HCT116 (cell line): ENCODE measurements at regions not wholly inside any gene's neighbourhood (a gene's known extent, or its start where the extent isn't known, plus 50 kb on each side); places are given as distances from the start of the nearest gene placed in this dataset.

Source experiments
- ATAC-seq: fragments of 200-7000 bp; cut with Tn5 transposase; 2 replicates; pipeline ENCODE4 v1.9.1; 2020; ENCODE audit warnings: mild to moderate bottlenecking, moderate library complexity
- BruUV-seq: library from RNA; stranded (reverse); fragments of 400-500 nt; replicated peaks from 2 replicates; lab custom pipeline; 2021; lab: Mats Ljungman, UMichigan
- CTCF ChIA-PET: fragments of 300-600 bp; sonication (Branson Sonifier 250); formaldehyde crosslinking; loops from one replicate; lab custom pipeline; 2021; ENCODE audit warnings: antibody characterized with exemption; lab: Charles Lee
- POLR2A ChIA-PET: fragments of 300-600, 350-600 bp; sonication (Branson Sonifier 250); formaldehyde crosslinking; loops from one replicate; lab custom pipeline; 2021; ENCODE audit warnings: antibody characterized with exemption; lab: Charles Lee
- RAD21 ChIA-PET, 2 experiments: fragments of 300-600 bp; sonication (Branson Sonifier 250); formaldehyde crosslinking; loops; one replicate each; lab custom pipeline; 2023; ENCODE audit warnings: low total read pairs in 2 of 2; ENCODE audit not compliant: uncharacterized antibody in 2 of 2, unreplicated experiment in 2 of 2, low non-redundant PET in 1 of 2; lab: Charles Lee
- DNase-seq: peaks from one replicate; pipeline ENCODE4 v3.0.0-alpha.2; 2010; ENCODE audit warnings: low read depth, low spot score
- H2AFZ ChIP-seq: fragments of 200-600 bp; shearing (Covaris generic), sonication (generic); 2 replicates; pipeline ENCODE4 v1.6.1; 2017; ENCODE audit warnings: low read depth, mixed run types, mixed read lengths, antibody characterized with exemption, low read length; ENCODE audit not compliant: poor library complexity, severe bottlenecking
- H3K27ac ChIP-seq: 2 replicates; pipeline ENCODE4 v1.5.1; 2012; ENCODE audit warnings: low read depth, low read length
- H3K27me3 ChIP-seq: fragments of 200-600 bp; sonication (generic); 2 replicates; pipeline ENCODE4 v1.6.1; 2016; ENCODE audit warnings: mixed run types, low read length, mixed read lengths; ENCODE audit not compliant: insufficient read depth
- H3K36me3 ChIP-seq, 2 experiments: fragments of 200-500 bp in 1 of 2; fragments of 200-600 bp in 1 of 2; sonication (Bioruptor generic) in 1 of 2; sonication (generic) in 1 of 2; 2 replicates each; pipeline versions ENCODE4 v1.5.1 to v1.6.1; 2014 to 2016; ENCODE audit warnings: low read length in 2 of 2, inconsistent platforms in 1 of 2, mixed read lengths in 1 of 2, mixed run types in 1 of 2; ENCODE audit not compliant: insufficient read depth in 2 of 2, control insufficient read depth in 1 of 2
- H3K4me1 ChIP-seq, 2 experiments: fragments of 200-600 bp in 1 of 2; sonication (generic) in 1 of 2; 2 replicates each; pipeline versions ENCODE4 v1.5.1 to v1.6.1; 2012 to 2017; ENCODE audit warnings: low read length in 2 of 2, inconsistent platforms in 1 of 2, mild to moderate bottlenecking in 1 of 2, mixed read lengths in 1 of 2, mixed run types in 1 of 2, moderate library complexity in 1 of 2; ENCODE audit not compliant: insufficient read depth in 2 of 2, control insufficient read depth in 1 of 2
- H3K4me2 ChIP-seq: fragments of 200-600 bp; sonication (generic); 2 replicates; pipeline ENCODE4 v1.6.1; 2017; ENCODE audit warnings: mixed run types, low read length, mixed read lengths
- H3K4me3 ChIP-seq, 2 experiments: fragments of 200-600 bp in 1 of 2; sonication (generic) in 1 of 2; replicated peaks in 1 of 2; 2 replicates each; pipeline ENCODE4 v1.5.1; 2011 to 2016; ENCODE audit warnings: low read length in 2 of 2, control low read depth in 1 of 2, low read depth in 1 of 2, mild to moderate bottlenecking in 1 of 2, mixed read lengths in 1 of 2, mixed run types in 1 of 2
- H3K79me2 ChIP-seq: fragments of 200-600 bp; sonication (generic); 2 replicates; pipeline ENCODE4 v1.6.1; 2017; ENCODE audit warnings: mild to moderate bottlenecking, mixed run types, low read length, moderate library complexity, mixed read lengths; ENCODE audit not compliant: insufficient read depth
- H3K9ac ChIP-seq: fragments of 200-600 bp; sonication (generic); 2 replicates; pipeline ENCODE4 v1.6.1; 2016; ENCODE audit warnings: low read length, mixed read lengths
- H3K9me2 ChIP-seq: fragments of 200-600 bp; sonication (generic), shearing (Covaris generic); 2 replicates; pipeline ENCODE4 v1.6.1; 2017; ENCODE audit warnings: mixed run types, mild to moderate bottlenecking, moderate library complexity; ENCODE audit not compliant: insufficient read depth
- H3K9me3 ChIP-seq, 2 experiments: fragments of 200-500 bp in 1 of 2; fragments of 200-600 bp in 1 of 2; sonication (Bioruptor generic) in 1 of 2; sonication (generic) in 1 of 2; 2 replicates each; pipeline ENCODE4 v1.6.1; 2014 to 2017; ENCODE audit warnings: low read length in 2 of 2, mixed read lengths in 2 of 2, inconsistent platforms in 1 of 2, low read depth in 1 of 2, mild to moderate bottlenecking in 1 of 2, mixed run types in 1 of 2, moderate library complexity in 1 of 2; ENCODE audit not compliant: control insufficient read depth in 1 of 2, insufficient read depth in 1 of 2
- H4K20me1 ChIP-seq: fragments of 200-600 bp; sonication (generic), shearing (Covaris generic); 2 replicates; pipeline ENCODE4 v1.6.1; 2017; ENCODE audit warnings: mixed run types, mild to moderate bottlenecking, moderate library complexity; ENCODE audit not compliant: insufficient read depth
- CEBPB ChIP-seq: IDR thresholded peaks from 2 replicates; pipeline ENCODE4 v1.6.1; 2012; ENCODE audit warnings: low read depth
- CTCF ChIP-seq, 3 experiments: fragments of 200-600 bp in 1 of 3; sonication (generic) in 1 of 3; IDR thresholded peaks in 2 of 3; conservative IDR thresholded peaks in 1 of 3; 2 replicates each; pipeline ENCODE4 v1.5.1; 2012 to 2017; ENCODE audit warnings: low read depth in 2 of 3, low read length in 2 of 3, antibody characterized with exemption in 1 of 3, borderline replicate concordance in 1 of 3, control low read depth in 1 of 3, mild to moderate bottlenecking in 1 of 3, mixed read lengths in 1 of 3, mixed run types in 1 of 3, moderate library complexity in 1 of 3; ENCODE audit not compliant: insufficient read depth in 1 of 3
- EGR1 ChIP-seq: IDR thresholded peaks from 2 replicates; pipeline ENCODE4 v1.6.1; 2012; ENCODE audit warnings: low read depth
- ELF1 ChIP-seq: IDR thresholded peaks from 2 replicates; pipeline ENCODE4 v1.6.1; 2012; ENCODE audit warnings: low read depth, borderline replicate concordance
- EZH2phosphoT487 ChIP-seq: fragments of 200-600 bp; IDR thresholded peaks from 2 replicates; pipeline ENCODE4 v1.6.1; 2018; ENCODE audit warnings: antibody characterized with exemption, borderline replicate concordance
- FOSL1 ChIP-seq: IDR thresholded peaks from 2 replicates; pipeline ENCODE4 v1.6.1; 2012; ENCODE audit warnings: low read depth
- JUND ChIP-seq: IDR thresholded peaks from 2 replicates; pipeline ENCODE4 v1.6.1; 2012
- POLR2A ChIP-seq: IDR thresholded peaks from 2 replicates; pipeline ENCODE4 v1.7.0; 2011; ENCODE audit warnings: borderline replicate concordance; ENCODE audit not compliant: insufficient read depth, insufficient read length; ENCODE audit errors: extremely low read depth
- POLR2AphosphoS5 ChIP-seq: IDR thresholded peaks from 2 replicates; pipeline ENCODE4 v1.6.1; 2011; ENCODE audit warnings: mild to moderate bottlenecking, low read depth, low read length, moderate library complexity
- RAD21 ChIP-seq: IDR thresholded peaks from 2 replicates; pipeline ENCODE4 v1.6.1; 2012; ENCODE audit warnings: low read depth, mild to moderate bottlenecking
- SIN3A ChIP-seq: IDR thresholded peaks from 2 replicates; pipeline ENCODE4 v1.6.1; 2012; ENCODE audit warnings: low read depth
- SP1 ChIP-seq: IDR thresholded peaks from 2 replicates; pipeline ENCODE4 v1.6.1; 2012; ENCODE audit warnings: low read depth
- SRF ChIP-seq: IDR thresholded peaks from 2 replicates; pipeline ENCODE4 v1.6.1; 2012; ENCODE audit warnings: low read depth
- YY1 ChIP-seq: IDR thresholded peaks from 2 replicates; pipeline ENCODE4 v1.6.1; 2011; ENCODE audit warnings: low read length, low read depth, moderate library complexity, mild to moderate bottlenecking; ENCODE audit not compliant: insufficient replicate concordance; ENCODE audit errors: extremely low read depth
- ZBTB33 ChIP-seq: IDR thresholded peaks from 2 replicates; pipeline ENCODE4 v1.6.1; 2011; ENCODE audit warnings: mild to moderate bottlenecking, low read length, moderate library complexity; ENCODE audit not compliant: insufficient replicate concordance; ENCODE audit errors: extremely low read depth
- ZNF274 ChIP-seq: fragments of 200-500 bp; sonication (Bioruptor generic); IDR thresholded peaks from 2 replicates; pipeline ENCODE4 v1.6.1; 2014; ENCODE audit warnings: mild to moderate bottlenecking, low read depth, low read length, inconsistent platforms
- intact Hi-C: fragments of 100-400 bp; cut with micrococcal nuclease; formaldehyde crosslinking; loops from 2 replicates; pipeline ENCODE4 v1.10.0; 2022
- TF ChIP-seq, protein P1 (sequence below): IDR thresholded peaks from 2 replicates; pipeline ENCODE4 v1.6.1; 2012
- TF ChIP-seq, protein P2 (sequence below): IDR thresholded peaks from 2 replicates; pipeline ENCODE4 v1.6.1; 2012; ENCODE audit warnings: low read depth
- TF ChIP-seq, protein P3 (sequence below): IDR thresholded peaks from 2 replicates; pipeline ENCODE4 v1.6.1; 2012

- ChIA-PET CTCF (no interaction called here), RAD21 (no interaction called here), POLR2A (no interaction called here)
- ATAC-seq (no peak), DNase-seq (no peak)
- no peaks in the 10 kb centered on the region for H3K79me2 ChIP-seq
- H4K20me1 ChIP-seq: no peaks in the 10 kb centered on the region
- peaks cover 0 to 8% of the 10 kb centered on the region in 2 experiments; a peak in 2 of 4 replicates for H3K4me1 ChIP-seq
- H3K27ac ChIP-seq: no peak overlapping the region
- H3K9me3 ChIP-seq: peaks cover 8 to 9% of the 10 kb centered on the region in 2 experiments; a peak in 2 of 4 replicates
- no peak for TF ChIP-seq SRF
- TF ChIP-seq YY1: no peak
- no peak for TF ChIP-seq CEBPB
- no peak for TF ChIP-seq SP1
- TF ChIP-seq EGR1: no peak
- TF ChIP-seq, protein P1, sequence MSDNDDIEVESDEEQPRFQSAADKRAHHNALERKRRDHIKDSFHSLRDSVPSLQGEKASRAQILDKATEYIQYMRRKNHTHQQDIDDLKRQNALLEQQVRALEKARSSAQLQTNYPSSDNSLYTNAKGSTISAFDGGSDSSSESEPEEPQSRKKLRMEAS: no peak
- no peak for TF ChIP-seq POLR2AphosphoS5
- TF ChIP-seq ZBTB33: no peak
- no peak for TF ChIP-seq ZNF274
- TF ChIP-seq CTCF (IDR thresholded peaks at IDR 0.05 in 2 of 3, conservative IDR thresholded peaks at IDR 0.05 in 1 of 3; ENCODE audit: borderline replicate concordance in 1 of 3, insufficient read depth in 1 of 3, low read depth in 2 of 3, low read length in 2 of 3): no peak
- no peak for TF ChIP-seq EZH2phosphoT487
- TF ChIP-seq SIN3A: no peak
- no peak for TF ChIP-seq FOSL1
- TF ChIP-seq, protein P2, sequence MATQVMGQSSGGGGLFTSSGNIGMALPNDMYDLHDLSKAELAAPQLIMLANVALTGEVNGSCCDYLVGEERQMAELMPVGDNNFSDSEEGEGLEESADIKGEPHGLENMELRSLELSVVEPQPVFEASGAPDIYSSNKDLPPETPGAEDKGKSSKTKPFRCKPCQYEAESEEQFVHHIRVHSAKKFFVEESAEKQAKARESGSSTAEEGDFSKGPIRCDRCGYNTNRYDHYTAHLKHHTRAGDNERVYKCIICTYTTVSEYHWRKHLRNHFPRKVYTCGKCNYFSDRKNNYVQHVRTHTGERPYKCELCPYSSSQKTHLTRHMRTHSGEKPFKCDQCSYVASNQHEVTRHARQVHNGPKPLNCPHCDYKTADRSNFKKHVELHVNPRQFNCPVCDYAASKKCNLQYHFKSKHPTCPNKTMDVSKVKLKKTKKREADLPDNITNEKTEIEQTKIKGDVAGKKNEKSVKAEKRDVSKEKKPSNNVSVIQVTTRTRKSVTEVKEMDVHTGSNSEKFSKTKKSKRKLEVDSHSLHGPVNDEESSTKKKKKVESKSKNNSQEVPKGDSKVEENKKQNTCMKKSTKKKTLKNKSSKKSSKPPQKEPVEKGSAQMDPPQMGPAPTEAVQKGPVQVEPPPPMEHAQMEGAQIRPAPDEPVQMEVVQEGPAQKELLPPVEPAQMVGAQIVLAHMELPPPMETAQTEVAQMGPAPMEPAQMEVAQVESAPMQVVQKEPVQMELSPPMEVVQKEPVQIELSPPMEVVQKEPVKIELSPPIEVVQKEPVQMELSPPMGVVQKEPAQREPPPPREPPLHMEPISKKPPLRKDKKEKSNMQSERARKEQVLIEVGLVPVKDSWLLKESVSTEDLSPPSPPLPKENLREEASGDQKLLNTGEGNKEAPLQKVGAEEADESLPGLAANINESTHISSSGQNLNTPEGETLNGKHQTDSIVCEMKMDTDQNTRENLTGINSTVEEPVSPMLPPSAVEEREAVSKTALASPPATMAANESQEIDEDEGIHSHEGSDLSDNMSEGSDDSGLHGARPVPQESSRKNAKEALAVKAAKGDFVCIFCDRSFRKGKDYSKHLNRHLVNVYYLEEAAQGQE: no peak
- no peak for TF ChIP-seq POLR2A
- TF ChIP-seq JUND: no peak
- TF ChIP-seq, protein P3, sequence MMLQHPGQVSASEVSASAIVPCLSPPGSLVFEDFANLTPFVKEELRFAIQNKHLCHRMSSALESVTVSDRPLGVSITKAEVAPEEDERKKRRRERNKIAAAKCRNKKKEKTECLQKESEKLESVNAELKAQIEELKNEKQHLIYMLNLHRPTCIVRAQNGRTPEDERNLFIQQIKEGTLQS: no peak
- TF ChIP-seq RAD21: no peak
- no peak for TF ChIP-seq ELF1
- H3K4me2 ChIP-seq: no peak overlapping the region
- no peaks in the 10 kb centered on the region for H3K27me3 ChIP-seq
- H3K9ac ChIP-seq: no peak overlapping the region
- H3K4me3 ChIP-seq: no peak overlapping the region
- no peaks in the 10 kb centered on the region for H3K9me2 ChIP-seq
- no peaks in the 10 kb centered on the region for H3K36me3 ChIP-seq
- H2AFZ ChIP-seq: no peak overlapping the region
- BruUV-seq: no TSS peak
- intact Hi-C loops: no loop called here
Measured at GRCh38 chr16:87152221-87152755, 164.9 kb downstream of the C16orf95 start.
